ENCODE measurements at regions not wholly inside any gene's neighbourhood (a gene's known extent, or its start where the extent isn't known, plus 50 kb on each side); places are given as distances from the start of the nearest gene placed in this dataset.
"Not testable (repeated sequence)": the region's sequence is repeated elsewhere in the genome, so short reads cannot be mapped to it uniquely, and the experiment has no call there.

DNA sequence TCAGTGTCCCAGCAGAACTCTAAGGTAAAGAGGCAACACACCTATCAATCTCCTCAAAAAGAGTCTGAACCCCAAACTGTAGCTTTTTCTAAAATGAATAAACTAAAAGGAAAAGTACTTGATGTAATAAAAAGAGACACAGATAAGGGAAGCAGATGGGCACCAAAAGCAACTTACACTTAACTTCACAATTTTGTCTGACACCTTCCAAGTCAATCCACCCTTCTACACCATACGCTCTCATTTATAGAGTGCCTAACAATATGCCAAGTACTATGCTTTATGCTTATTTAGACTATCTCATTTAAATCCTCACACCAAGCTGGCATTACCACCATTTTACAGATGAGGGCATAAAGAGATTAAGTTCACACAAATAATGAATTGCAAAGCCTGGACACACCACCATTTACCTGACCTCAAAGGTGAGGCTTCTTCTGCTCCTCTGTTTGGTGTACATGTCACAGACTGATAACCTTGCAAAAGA, 90.6 kb upstream of the DST start:
- no peak for DNase-seq (ENCODE audit: extremely low read depth in 1 of 11, low read depth in 9 of 11, low spot score in 4 of 11)

DNA sequence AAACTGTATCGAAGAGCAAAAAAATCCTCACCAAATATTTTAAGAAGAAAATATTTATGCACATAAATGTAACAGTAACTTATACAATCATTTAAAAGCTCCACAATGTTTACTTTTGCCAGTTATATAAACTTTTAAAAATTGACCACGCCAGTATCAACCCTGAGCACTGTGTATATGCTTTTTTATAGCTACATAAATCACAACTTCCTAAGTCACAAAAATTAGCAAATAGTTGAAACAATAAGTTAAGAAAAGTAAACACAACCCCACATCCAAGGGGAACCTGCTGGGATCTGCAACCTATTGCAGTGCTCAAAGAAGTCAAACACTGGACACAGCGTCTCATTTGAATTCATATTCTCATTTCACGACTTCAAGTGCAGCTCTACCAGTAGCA, 89.8 kb upstream of the DST start:
- DNase-seq (ENCODE audit: extremely low read depth in 1 of 11, low read depth in 9 of 11, low spot score in 4 of 11) = no peak

DNA sequence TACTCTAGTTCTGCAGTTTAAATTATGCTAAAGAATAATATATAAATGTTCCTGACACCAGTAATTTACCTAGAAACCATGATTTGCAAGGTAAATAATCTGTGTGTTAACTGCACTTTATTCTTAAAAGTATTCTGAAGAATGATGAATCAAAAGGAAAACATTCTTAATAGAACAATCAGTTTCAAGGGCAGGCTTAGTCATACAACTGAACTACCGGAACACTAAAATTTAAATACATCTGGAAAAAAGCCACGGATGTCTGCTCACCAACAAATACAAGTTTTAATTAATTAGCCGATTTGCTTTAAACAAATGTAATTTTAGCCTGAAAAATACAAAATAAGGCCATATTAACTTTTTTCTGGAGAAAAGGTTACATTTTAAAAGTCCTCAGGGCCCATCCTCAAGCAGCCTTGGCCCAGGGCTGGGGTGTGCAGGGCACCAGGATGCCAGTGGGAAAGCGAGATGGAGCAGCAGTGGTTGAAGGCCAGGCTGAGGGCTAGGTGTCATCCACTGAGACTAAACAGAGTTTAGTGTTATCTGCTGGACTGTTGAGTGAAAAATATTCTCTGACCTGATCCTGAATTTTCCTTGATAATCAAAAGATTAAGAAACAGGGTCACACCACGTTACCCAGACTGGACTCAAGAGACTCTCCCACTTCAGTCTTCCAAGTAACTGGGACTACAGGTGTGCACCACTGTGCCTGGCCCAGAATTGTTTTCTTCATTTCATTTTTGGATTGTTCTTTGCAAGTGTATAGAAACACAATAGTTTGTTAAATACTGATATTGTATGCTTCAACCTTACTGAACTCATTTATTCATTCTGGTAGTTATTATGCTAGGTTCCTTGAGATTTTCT, 88.2 kb upstream of the DST start:
- no peak for DNase-seq (ENCODE audit: extremely low read depth in 1 of 11, low read depth in 9 of 11, low spot score in 4 of 11)

DNA sequence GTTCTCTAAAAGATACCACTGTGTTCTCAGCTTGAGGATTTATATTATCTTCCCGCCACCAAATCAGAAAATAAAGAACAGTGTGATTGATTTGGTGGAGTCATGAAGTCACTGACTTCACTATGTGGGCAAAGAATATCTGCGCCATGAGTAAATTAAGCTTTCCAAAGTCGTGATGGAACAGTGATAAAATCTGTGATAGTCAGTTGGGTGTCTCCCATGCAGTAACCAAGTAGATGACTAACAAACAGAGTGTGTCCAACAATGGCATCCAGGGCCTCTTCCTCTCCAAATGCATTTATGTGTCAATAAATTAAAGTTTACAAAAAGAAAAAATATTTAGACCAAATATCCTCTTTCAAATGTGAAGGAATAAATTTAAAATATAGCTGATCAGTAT, 87.0 kb upstream of the DST start:
- DNase-seq (ENCODE audit: extremely low read depth in 1 of 11, low read depth in 9 of 11, low spot score in 4 of 11) = no peak

DNA sequence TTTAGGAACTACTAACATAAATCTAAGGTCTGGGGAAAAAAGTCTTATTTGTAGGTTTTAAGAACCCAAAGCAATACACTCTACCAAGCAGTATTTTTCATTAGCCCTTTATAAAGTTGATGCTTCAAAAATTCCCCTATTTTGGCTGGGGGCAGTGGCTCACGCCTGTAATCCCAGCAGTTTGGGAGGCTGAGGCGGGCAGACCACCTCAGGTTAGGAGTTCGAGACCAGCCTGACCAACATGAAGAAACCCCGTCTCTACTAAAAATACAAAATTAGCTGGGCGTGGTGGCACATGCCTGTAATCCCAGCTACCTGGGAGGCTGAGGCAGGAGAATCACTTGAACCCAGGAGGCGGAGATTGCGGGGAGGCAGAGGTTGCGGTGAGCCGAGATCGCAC, 86.5 kb upstream of the DST start:
- DNase-seq (ENCODE audit: extremely low read depth in 1 of 11, low read depth in 9 of 11, low spot score in 4 of 11) = not testable (repeated sequence)

DNA sequence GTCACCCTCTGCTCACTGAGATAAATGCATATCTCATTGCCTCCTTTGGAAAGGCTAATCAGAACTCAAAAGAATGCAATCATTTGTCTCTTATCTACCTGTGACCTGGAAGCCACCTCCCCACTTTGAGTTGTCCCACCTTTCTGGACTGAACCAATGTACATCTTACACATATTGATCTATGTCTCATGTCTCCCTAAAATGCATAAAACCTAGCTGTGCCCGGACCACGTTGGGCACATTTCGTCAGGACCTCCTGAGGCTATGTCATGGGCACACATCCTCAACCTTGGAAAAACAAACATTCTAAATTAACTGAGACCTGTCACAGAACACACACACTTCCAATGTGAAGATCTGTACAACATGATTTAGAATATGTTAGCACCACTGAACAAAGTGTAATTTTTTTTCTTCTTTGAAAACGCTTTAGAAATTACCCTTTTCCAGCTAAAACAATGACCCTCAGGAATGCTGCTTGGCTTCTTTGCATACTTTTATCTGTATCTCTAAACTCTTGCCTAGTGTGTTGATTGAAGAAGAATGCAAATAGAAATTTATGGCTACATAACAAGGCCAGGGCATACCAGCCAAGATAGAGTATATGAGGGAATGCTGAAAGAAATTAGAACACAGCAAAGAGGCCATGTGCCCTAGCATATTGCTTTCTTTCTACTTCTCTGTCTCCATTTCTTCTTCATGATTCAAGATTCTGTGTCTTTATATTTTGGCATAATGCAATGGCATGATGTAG, 84.6 kb upstream of the DST start:
- no peak for DNase-seq (ENCODE audit: extremely low read depth in 1 of 11, low read depth in 9 of 11, low spot score in 4 of 11)

DNA sequence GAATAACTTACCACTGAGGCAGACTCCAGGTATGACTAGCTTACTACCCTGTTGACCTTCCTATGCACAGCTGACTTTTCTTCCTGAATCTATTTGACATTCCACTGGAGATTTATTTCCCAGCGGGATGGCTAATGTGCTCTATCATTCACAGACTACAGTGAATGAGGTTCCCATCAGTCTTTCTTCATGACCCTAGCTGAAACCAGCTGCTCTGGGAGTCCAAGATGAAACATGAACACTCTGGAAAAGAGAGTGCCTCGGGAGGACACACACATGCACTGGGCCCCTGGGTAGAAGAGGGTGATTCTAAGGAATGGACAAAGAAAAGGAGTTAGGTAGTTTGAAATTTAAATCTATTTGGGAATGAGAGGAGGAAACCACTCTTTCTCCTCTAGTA, 82.6 kb upstream of the DST start:
- DNase-seq (ENCODE audit: extremely low read depth in 1 of 11, low read depth in 9 of 11, low spot score in 4 of 11) = no peak

DNA sequence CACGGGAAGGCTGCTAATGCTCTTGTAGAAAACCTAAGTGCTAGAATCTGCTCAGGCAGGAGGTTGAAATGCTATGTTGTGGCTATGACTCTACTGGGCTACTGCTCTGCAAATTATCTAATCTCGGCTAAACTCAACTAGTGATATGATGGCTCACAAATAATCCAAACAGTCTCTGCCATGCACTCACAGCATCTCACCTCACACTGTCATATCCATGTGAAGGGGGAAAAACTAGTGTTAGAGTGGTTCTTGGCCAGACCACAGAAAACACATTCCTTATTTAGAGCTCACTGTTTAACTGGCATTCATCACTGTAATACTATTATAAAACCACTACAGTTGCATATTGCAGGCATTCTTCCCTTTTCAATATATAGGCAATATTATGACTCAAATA, 81.8 kb upstream of the DST start:
- DNase-seq (ENCODE audit: extremely low read depth in 1 of 11, low read depth in 9 of 11, low spot score in 4 of 11) = no peak

DNA sequence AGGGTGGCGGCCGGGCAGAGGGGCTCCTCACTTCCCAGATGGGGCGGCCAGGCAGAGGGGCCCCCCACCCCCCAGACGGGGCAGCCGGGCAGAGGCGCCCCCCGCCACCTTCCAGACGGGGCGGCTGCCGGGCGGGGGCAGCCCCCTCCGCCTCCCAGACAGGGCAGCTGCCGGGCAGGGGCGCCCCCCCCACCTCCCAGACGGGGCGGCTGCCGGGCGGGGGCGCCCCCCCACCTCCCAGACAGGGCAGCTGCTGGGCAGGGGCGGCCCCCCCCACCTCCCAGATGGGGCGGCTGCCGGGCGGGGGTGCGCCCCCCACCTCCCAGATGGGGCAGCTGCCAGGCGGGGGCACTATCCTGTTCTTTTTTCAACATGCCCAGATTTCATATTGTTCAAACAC, 78.2 kb upstream of the DST start:
- DNase-seq (ENCODE audit: extremely low read depth in 1 of 11, low read depth in 9 of 11, low spot score in 4 of 11) = no peak

DNA sequence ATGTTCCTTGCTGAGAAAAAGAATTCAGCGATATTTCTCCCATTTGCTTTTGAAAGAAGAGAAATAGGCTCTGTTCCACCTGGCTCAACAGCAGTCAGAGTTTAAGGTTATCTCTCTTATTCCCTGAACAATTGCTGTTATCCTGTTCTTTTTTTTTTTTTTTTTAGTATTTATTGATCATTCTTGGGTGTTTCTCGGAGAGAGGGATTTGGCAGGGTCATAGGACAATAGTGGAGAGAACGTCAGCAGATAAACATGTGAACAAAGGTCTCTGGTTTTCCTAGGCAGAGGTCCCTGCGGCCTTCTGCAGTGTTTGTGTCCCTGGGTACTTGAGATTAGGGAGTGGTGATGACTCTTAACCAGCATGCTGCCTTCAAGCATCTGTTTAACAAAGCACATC, 77.5 kb upstream of the DST start:
- DNase-seq (ENCODE audit: extremely low read depth in 1 of 11, low read depth in 9 of 11, low spot score in 4 of 11) = not testable (repeated sequence)

DNA sequence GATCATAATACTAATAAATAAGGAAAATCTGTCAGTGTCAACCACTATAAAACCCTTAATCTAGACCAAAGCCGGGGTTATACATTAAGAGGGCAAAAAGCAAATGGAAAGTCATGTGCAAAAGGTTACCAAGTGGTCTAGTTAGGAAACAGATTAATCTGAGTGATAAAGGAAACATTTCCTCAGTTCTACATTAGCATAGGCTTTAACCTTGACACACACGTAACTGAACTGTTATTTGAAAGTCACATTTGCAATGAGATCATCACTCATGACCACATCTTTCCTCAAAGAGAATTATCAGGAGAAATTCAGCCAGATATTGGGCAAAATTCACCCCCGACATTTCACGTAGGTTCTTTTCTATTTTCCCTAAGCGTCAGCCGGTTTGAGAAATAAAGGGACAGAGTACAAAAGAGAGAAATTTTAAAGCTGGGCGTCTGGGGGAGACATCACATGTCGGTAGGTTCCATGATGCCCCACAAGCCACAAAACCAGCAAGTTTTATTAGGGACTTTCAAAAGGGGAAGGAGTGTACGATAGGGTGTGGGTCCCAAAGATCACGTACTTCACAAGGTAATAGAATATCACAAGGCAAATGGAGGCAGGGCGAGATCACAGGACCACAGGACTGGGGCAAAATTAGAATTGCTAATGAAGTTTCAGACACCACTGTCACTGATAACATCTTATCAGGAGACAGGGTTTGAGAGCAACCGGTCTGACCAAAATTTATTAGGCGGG, 76.8 kb upstream of the DST start:
- DNase-seq (ENCODE audit: extremely low read depth in 1 of 11, low read depth in 9 of 11, low spot score in 4 of 11) = not testable (repeated sequence)

DNA sequence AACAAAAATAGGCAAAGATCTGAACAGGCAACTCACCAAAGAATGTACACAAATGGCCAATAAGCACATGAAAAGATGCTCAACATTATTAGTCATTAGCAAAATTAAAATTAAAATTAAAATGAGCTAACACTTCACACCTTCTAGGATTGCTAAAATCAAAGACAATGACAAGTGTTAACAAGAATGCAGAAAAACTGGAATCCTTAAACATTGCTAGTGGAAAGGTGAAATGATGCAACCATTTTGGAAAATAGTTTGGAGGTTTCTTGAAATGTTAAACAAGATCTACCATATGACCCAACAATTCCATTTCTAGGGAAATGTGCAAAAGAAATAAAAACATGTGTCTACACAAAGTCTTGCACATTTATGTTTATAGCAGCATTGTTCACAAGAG, 75.5 kb upstream of the DST start:
- no peak for DNase-seq (ENCODE audit: extremely low read depth in 1 of 11, low read depth in 9 of 11, low spot score in 4 of 11)

DNA sequence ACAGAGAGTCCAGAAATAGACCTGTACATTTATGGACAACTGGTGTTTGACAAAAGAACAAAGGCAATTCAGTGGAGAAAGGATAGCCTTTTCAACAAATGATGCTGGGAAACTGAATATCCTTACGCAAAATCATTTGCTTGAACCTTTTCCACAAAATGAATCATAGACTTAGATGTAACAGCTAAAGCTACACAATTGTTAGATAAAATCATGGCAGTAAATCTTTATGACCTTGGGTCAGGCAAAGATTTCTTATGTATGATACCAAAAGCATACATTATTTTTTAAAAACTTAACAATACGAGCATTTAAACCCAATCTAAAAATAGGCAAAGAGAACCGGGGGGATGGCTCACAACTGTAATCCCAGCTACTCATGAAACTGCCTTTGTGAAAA, 73.5 kb upstream of the DST start:
- no peak for DNase-seq (ENCODE audit: extremely low read depth in 1 of 11, low read depth in 9 of 11, low spot score in 4 of 11)

DNA sequence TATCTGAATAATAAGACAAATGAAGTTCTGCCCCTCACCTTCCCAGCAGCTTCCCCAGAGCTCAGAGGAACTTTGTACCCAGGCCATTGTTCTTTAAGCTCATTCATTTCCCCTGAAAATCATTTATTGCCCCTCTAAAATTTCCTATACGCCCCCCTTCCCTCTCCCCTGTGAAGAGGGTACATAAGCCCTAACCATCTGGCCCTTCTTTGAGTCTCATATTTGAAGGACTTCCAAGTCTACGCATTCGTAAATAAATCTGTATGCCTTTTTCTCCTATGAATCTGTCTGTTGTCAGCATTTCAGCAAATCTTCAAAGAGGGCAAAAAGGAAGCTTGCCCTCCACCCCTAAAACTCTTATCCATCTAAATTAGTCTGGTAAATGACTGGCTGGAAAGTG, 73.1 kb upstream of the DST start:
- no peak for DNase-seq (ENCODE audit: extremely low read depth in 1 of 11, low read depth in 9 of 11, low spot score in 4 of 11)

DNA sequence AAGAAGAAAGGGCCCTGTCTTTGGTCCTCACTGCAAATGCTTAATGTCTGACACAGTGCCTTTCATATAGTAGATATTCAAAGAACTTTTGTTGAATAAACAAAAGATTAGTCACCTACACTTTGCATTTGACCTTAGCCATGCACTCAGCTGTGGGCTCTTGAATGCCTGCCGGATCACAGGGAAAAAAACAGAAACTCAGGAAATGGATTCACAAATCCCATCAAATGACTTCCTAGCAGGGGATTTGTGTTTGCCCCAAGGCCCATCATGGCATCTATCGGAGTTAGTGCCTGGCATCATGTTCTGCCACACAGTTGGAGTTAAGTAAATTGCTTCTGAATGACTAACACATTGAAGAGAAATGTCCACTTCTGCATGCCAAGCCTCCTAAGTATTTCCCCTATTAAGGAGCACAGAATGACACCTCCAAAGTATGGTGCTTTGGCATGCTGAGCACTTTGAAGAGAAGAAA, 72.3 kb upstream of the DST start:
- no peak for DNase-seq (ENCODE audit: extremely low read depth in 1 of 11, low read depth in 9 of 11, low spot score in 4 of 11)

DNA sequence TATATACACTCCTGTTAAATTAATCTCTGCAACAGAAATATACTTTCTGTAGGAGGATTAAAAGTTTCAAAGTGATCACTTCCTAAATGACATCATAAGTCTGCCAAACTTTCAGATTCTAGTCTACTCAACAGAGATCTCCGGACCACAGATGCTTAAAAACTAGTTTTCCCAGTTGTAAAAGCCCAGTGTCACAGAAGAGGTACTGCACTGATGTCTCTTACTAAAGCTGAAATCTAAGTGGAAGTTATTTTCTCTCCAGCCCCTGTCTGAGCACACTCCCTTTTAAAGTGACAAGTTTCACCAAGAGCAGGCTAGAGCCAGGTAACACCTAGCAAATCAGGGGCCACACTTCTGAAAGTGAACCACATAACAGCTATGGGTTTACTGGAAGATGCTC, 71.6 kb upstream of the DST start:
- no peak for DNase-seq (ENCODE audit: extremely low read depth in 1 of 11, low read depth in 9 of 11, low spot score in 4 of 11)

DNA sequence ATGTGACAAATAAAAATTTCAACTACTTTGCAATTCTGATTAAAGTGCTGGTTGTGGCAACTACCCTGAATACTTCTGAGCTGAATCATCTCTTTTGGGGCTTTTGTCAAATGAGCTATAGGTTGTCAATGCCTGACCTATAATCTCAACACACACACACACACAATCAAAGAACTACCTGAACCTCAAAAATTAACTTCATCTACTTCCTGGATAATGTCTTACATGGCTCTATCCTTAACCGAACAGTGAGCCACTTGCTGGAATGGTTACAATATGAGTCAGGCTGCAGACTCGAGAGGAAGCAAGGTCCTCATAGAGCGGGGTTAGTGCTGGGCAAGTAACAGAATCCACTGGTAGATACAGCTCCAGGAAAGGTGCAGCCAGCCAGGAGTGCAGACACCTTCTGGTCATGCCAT, 70.6 kb upstream of the DST start:
- no peak for DNase-seq (ENCODE audit: extremely low read depth in 1 of 11, low read depth in 9 of 11, low spot score in 4 of 11)

DNA sequence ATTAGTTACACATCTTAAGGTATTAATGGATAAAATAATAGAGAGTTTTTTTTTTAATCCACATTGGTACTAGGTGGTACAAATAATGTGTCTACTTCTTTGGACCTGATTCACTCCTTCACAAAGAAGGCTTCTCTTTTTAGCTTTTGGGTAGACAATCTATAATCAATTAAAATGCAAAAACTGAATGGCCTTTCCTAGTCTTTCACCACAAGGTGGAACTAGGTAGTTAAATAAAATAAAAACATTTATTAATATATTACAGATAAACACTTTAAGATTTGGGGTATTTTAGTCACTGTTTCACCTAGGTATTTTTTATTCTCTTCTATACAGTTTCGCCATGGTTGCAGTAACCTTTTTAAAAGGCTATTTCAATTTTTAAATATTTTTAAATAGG, 68.3 kb upstream of the DST start:
- DNase-seq (ENCODE audit: extremely low read depth in 1 of 11, low read depth in 9 of 11, low spot score in 4 of 11) = no peak

DNA sequence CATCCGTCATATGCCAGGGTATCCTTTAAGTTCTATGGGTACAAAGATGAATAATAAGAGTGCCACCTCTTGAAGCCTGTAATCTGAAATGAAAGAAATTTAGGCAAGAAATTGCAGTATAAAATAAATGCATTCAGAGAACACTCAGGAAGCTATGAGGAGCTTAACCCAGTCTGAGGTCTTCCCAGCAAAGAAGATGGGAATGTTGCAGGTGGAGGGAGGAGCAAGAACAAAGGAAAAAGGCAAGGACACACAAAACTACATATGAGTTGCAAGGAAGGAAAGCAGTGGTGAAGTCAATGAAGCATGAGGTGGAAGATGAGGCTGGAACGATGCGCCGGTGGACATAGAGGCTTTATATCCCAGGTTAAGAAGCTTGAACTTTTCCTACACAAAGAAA, 67.0 kb upstream of the DST start:
- no peak for DNase-seq (ENCODE audit: extremely low read depth in 1 of 11, low read depth in 9 of 11, low spot score in 4 of 11)
